OCI-LY3 (cell line): ENCODE measurements at regions not wholly inside any gene's neighbourhood (a gene's known extent, or its start where the extent isn't known, plus 50 kb on each side); places are given as distances from the start of the nearest gene placed in this dataset.

Experiments used
- H2AFZ ChIP-seq: fragments of 200-600, 300-600 bp; shearing (Covaris generic); 2 replicates; pipeline ENCODE4 v1.6.0; 2014; ENCODE audit warnings: antibody characterized with exemption, low read depth, low read length
- H3K27ac ChIP-seq: fragments of 200-600, 300-600 bp; sonication (generic); 2 replicates; pipeline ENCODE4 v1.5.1; 2014; ENCODE audit warnings: mild to moderate bottlenecking, low read length, moderate library complexity, mixed read lengths
- H3K27me3 ChIP-seq: fragments of 200-600, 300-600 bp; sonication (generic); 2 replicates; pipeline ENCODE4 v1.6.1; 2014; ENCODE audit warnings: low read depth, low read length, mixed read lengths
- H3K36me3 ChIP-seq: fragments of 200-600, 300-600 bp; sonication (generic); replicated peaks from 2 replicates; pipeline ENCODE3; 2014; ENCODE audit warnings: low read depth, low read length, mixed read lengths
- H3K4me1 ChIP-seq: fragments of 300-600, 200-600 bp; sonication (generic); 2 replicates; pipeline ENCODE4 v1.6.1; 2014; ENCODE audit warnings: low read length, mixed read lengths
- H3K4me2 ChIP-seq: fragments of 200-600, 300-600 bp; sonication (generic); 2 replicates; pipeline ENCODE4 v1.6.1; 2014; ENCODE audit warnings: low read length, mixed read lengths
- H3K4me3 ChIP-seq: fragments of 300-600, 200-600 bp; sonication (generic); 2 replicates; pipeline ENCODE4 v1.5.1; 2014; ENCODE audit warnings: antibody characterized with exemption, mild to moderate bottlenecking, low read length, moderate library complexity
- H3K79me2 ChIP-seq: fragments of 300-600, 200-600 bp; shearing (Covaris generic); 2 replicates; pipeline ENCODE4 v1.6.1; 2014; ENCODE audit warnings: mild to moderate bottlenecking, low read length, mixed read lengths
- H3K9ac ChIP-seq: fragments of 300-600, 200-600 bp; shearing (Covaris generic); 2 replicates; pipeline ENCODE4 v1.6.0; 2014; ENCODE audit warnings: mild to moderate bottlenecking, low read length, moderate library complexity
- H3K9me3 ChIP-seq: fragments of 200-600, 300-600 bp; shearing (Covaris generic); 2 replicates; pipeline ENCODE4 v1.6.1; 2014; ENCODE audit warnings: low read length, mixed read lengths; ENCODE audit not compliant: insufficient read depth
- H4K20me1 ChIP-seq: fragments of 200-600, 300-600 bp; sonication (generic); 2 replicates; pipeline ENCODE4 v1.6.1; 2016; ENCODE audit warnings: low read length, mixed read lengths; ENCODE audit not compliant: insufficient read depth
- EZH2phosphoT487 ChIP-seq: fragments of 200-600 bp; shearing (Covaris generic); IDR thresholded peaks from 2 replicates; pipeline ENCODE4 v1.6.1; 2018; ENCODE audit warnings: antibody characterized with exemption, mixed run types, low read depth
- TF ChIP-seq, protein P1 (sequence below): fragments of 200-600, 300-600 bp; sonication (generic); IDR thresholded peaks from 2 replicates; pipeline ENCODE4 v1.5.1; 2014; ENCODE audit warnings: antibody characterized with exemption, low read length, low read depth

DNA sequence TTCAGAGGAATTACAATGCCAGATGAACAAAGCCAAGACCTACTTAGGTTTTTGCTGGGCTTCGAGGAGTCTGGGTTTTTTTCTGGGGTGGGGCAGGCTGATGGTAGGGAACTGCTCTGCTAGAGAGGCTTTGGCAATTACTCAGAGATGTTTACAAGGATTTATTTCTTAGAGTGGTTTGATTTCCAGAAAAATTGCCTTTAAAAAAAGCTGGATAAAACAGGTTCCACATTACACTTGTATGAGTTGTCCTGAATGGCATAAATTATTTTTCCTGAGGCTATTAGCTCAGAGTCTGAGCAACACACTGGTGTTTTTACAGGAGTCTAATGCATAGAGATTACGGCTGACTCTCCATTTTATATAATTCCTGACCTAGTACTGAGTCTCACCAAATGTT lies 118.5 kb upstream of the FRMD6 start:
- Histone ChIP-seq H3K36me3 (no peaks in the 10 kb centered on the region), H4K20me1 (no peaks in the 10 kb centered on the region), H3K4me1 (no peaks in the 10 kb centered on the region), H3K9ac (no peak overlapping the region), H3K4me2 (no peak overlapping the region), H3K9me3 (no peaks in the 10 kb centered on the region), H3K27me3 (no peaks in the 10 kb centered on the region), H3K79me2 (no peaks in the 10 kb centered on the region), H2AFZ (no peak overlapping the region), H3K4me3 (no peak overlapping the region), H3K27ac (no peak overlapping the region)
- TF ChIP-seq, protein P1, sequence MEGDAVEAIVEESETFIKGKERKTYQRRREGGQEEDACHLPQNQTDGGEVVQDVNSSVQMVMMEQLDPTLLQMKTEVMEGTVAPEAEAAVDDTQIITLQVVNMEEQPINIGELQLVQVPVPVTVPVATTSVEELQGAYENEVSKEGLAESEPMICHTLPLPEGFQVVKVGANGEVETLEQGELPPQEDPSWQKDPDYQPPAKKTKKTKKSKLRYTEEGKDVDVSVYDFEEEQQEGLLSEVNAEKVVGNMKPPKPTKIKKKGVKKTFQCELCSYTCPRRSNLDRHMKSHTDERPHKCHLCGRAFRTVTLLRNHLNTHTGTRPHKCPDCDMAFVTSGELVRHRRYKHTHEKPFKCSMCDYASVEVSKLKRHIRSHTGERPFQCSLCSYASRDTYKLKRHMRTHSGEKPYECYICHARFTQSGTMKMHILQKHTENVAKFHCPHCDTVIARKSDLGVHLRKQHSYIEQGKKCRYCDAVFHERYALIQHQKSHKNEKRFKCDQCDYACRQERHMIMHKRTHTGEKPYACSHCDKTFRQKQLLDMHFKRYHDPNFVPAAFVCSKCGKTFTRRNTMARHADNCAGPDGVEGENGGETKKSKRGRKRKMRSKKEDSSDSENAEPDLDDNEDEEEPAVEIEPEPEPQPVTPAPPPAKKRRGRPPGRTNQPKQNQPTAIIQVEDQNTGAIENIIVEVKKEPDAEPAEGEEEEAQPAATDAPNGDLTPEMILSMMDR = no peak
- no peak for TF ChIP-seq EZH2phosphoT487

DNA sequence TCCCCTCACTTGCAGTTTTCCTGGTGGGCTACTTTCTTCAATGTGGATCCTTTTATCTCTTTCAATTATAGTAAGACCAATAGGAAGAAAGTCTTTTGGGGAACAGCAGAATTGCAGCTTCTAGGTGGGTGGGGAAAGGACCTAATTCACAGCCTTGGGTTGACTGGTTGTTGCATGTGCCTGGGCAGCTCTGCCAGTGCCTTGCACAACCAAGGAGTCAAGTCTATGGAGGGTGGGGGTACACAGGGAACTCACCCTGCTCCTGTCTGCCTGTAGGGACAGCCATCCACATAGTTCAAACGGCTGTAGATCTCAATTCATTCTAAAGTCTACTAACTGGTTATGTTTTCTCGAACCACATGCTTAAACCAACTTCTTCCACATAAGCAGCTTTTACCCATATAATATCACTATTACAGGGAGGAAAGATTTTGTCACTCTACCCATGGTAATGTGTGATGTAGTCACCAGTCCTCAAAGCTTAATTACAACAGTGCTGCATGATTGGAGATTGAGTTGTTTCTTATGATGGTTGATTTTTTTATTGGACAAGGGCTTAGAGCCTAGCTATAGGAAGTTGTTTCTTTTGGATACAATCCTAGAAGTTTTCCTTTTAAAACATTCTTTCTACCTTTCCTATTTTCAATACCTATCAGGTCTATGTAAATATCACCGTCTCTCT lies 117.7 kb upstream of the FRMD6 start:
- Histone ChIP-seq H3K9ac (no peak overlapping the region), H3K4me1 (no peaks in the 10 kb centered on the region), H3K36me3 (no peaks in the 10 kb centered on the region), H2AFZ (no peak overlapping the region), H3K27me3 (no peaks in the 10 kb centered on the region), H3K79me2 (no peaks in the 10 kb centered on the region), H4K20me1 (no peaks in the 10 kb centered on the region), H3K4me2 (no peak overlapping the region), H3K9me3 (no peaks in the 10 kb centered on the region), H3K4me3 (no peak overlapping the region), H3K27ac (no peak overlapping the region)
- TF ChIP-seq, protein P1 = no peak
- no peak for TF ChIP-seq EZH2phosphoT487

DNA sequence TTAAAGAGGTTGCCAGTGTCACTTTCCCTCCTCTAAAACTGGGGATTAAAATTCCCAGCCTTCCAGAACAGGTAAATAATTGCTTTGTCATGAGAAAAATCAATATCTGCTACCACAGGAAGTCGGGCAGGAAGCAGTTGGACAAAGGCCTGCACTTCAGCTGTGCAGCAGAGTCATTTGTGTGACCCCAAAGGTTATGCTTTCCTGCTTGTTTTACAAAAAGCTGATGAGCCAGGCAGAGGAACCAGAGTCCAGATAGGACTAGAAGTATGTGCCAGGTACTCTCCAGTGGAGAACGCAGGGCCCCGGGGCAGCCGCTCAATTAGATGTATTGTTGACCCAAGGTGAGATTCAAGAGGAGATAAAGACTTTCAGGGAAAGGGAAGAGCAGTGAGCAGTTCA lies 117.1 kb upstream of the FRMD6 start:
- TF ChIP-seq, protein P1 = no peak
- TF ChIP-seq EZH2phosphoT487 = no peak
- Histone ChIP-seq H3K27me3 (no peaks in the 10 kb centered on the region), H3K9me3 (no peaks in the 10 kb centered on the region), H3K4me2 (no peak overlapping the region), H2AFZ (no peak overlapping the region), H4K20me1 (no peaks in the 10 kb centered on the region), H3K27ac (no peak overlapping the region), H3K4me3 (no peak overlapping the region), H3K9ac (no peak overlapping the region), H3K4me1 (peaks cover 3% of the 10 kb centered on the region), H3K36me3 (no peaks in the 10 kb centered on the region), H3K79me2 (no peaks in the 10 kb centered on the region)

GRCh38 chr14:51535443-51536044 lies 116.2 kb upstream of the FRMD6 start:
- Histone ChIP-seq H2AFZ (no peak overlapping the region), H3K4me1 (peaks cover 8% of the 10 kb centered on the region), H3K4me3 (no peak overlapping the region), H3K9me3 (no peaks in the 10 kb centered on the region), H3K36me3 (no peaks in the 10 kb centered on the region), H3K27ac (no peak overlapping the region), H3K4me2 (no peak overlapping the region), H3K79me2 (no peaks in the 10 kb centered on the region), H3K27me3 (no peaks in the 10 kb centered on the region), H4K20me1 (no peaks in the 10 kb centered on the region), H3K9ac (no peak overlapping the region)
- TF ChIP-seq, protein P1 = no peak
- no peak for TF ChIP-seq EZH2phosphoT487
